H9 (cell line): ENCODE measurements at regions not wholly inside any gene's neighbourhood (a gene's known extent, or its start where the extent isn't known, plus 50 kb on each side); places are given as distances from the start of the nearest gene placed in this dataset.

Experiments
- DNase-seq: peaks from one replicate; pipeline ENCODE4 v3.0.0-alpha.2; 2017
- H2AFZ ChIP-seq: one replicate; pipeline ENCODE4 v1.6.1; 2013; ENCODE audit warnings: mild to moderate bottlenecking, low read length, control low read depth, moderate library complexity
- H2AK5ac ChIP-seq: 2 replicates; pipeline ENCODE4 v1.6.1; 2013; ENCODE audit warnings: low read length, control low read depth, mixed read lengths; ENCODE audit not compliant: insufficient read length
- H2BK120ac ChIP-seq: one replicate; pipeline ENCODE4 v1.6.1; 2013; ENCODE audit warnings: low read depth, mild to moderate bottlenecking, low read length, control low read depth, inconsistent platforms; ENCODE audit not compliant: poor library complexity, severe bottlenecking
- H2BK12ac ChIP-seq: 2 replicates; pipeline ENCODE4 v1.6.1; 2013; ENCODE audit warnings: low read length, control low read depth, mixed read lengths, low read depth; ENCODE audit not compliant: insufficient read length
- H2BK15ac ChIP-seq: 2 replicates; pipeline ENCODE4 v1.6.1; 2013; ENCODE audit warnings: low read depth, low read length, control low read depth
- H2BK20ac ChIP-seq: one replicate; pipeline ENCODE4 v1.6.1; 2013; ENCODE audit warnings: low read depth, mild to moderate bottlenecking, low read length, control low read depth, inconsistent platforms; ENCODE audit not compliant: poor library complexity, severe bottlenecking
- H2BK5ac ChIP-seq: 2 replicates; pipeline ENCODE4 v1.6.1; 2013; ENCODE audit warnings: low read length, control low read depth, mixed read lengths; ENCODE audit not compliant: insufficient read length
- H3K14ac ChIP-seq: 2 replicates; pipeline ENCODE4 v1.6.1; 2013; ENCODE audit warnings: low read length, control low read depth; ENCODE audit not compliant: insufficient read depth
- H3K18ac ChIP-seq: 2 replicates; pipeline ENCODE4 v1.6.1; 2013; ENCODE audit warnings: low read depth, mild to moderate bottlenecking, mixed read lengths, low read length, control low read depth; ENCODE audit not compliant: insufficient read length
- H3K23ac ChIP-seq: 2 replicates; pipeline ENCODE4 v1.6.1; 2013; ENCODE audit warnings: low read length, control low read depth, mixed read lengths, low read depth; ENCODE audit not compliant: insufficient read length
- H3K23me2 ChIP-seq: 2 replicates; pipeline ENCODE4 v1.6.1; 2013; ENCODE audit warnings: low read depth, mild to moderate bottlenecking, mixed read lengths, low read length, control low read depth; ENCODE audit not compliant: insufficient read length, poor library complexity, severe bottlenecking
- H3K27ac ChIP-seq: 2 replicates; pipeline ENCODE4 v1.5.1; 2013; ENCODE audit warnings: low read length, control low read depth, mixed read lengths, low read depth; ENCODE audit not compliant: insufficient read length
- H3K27me3 ChIP-seq: 2 replicates; pipeline ENCODE4 v1.6.1; 2013; ENCODE audit warnings: low read length, control low read depth, inconsistent platforms; ENCODE audit not compliant: insufficient read depth
- H3K4ac ChIP-seq: 2 replicates; pipeline ENCODE4 v1.6.1; 2013; ENCODE audit warnings: low read depth, mild to moderate bottlenecking, control low read depth, inconsistent platforms, low read length, moderate library complexity
- H3K4me1 ChIP-seq: 2 replicates; pipeline ENCODE4 v1.6.1; 2013; ENCODE audit warnings: low read length, control low read depth, inconsistent platforms; ENCODE audit not compliant: insufficient read depth
- H3K4me2 ChIP-seq: 2 replicates; pipeline ENCODE4 v1.6.1; 2013; ENCODE audit warnings: low read length, control low read depth, mixed read lengths; ENCODE audit not compliant: insufficient read length, insufficient read depth
- H3K56ac ChIP-seq: 2 replicates; pipeline ENCODE4 v1.6.1; 2013; ENCODE audit warnings: low read depth, mild to moderate bottlenecking, mixed read lengths, low read length, control low read depth; ENCODE audit not compliant: insufficient read length
- H3K79me1 ChIP-seq: 2 replicates; pipeline ENCODE4 v1.6.1; 2013; ENCODE audit warnings: low read depth, mild to moderate bottlenecking, moderate library complexity, low read length, control low read depth, inconsistent platforms; ENCODE audit not compliant: insufficient read depth, poor library complexity, severe bottlenecking
- H3K79me2 ChIP-seq: 2 replicates; pipeline ENCODE4 v1.6.1; 2013; ENCODE audit warnings: low read length, control low read depth, inconsistent platforms; ENCODE audit not compliant: insufficient read depth
- H3K9ac ChIP-seq: 2 replicates; pipeline ENCODE4 v1.6.1; 2013; ENCODE audit warnings: low read length, control low read depth, mixed read lengths; ENCODE audit not compliant: insufficient read length; ENCODE audit errors: extremely low read depth
- H3K9me3 ChIP-seq: one replicate; pipeline ENCODE4 v1.6.1; 2013; ENCODE audit warnings: low read depth, low read length, inconsistent platforms; ENCODE audit not compliant: control insufficient read depth
- H3T11ph ChIP-seq: one replicate; pipeline ENCODE4 v1.6.1; 2013; ENCODE audit warnings: mild to moderate bottlenecking, low read length, control low read depth, inconsistent platforms
- H4K20me1 ChIP-seq: one replicate; pipeline ENCODE4 v1.6.1; 2013; ENCODE audit not compliant: control insufficient read depth, insufficient read length, insufficient read depth
- H4K5ac ChIP-seq: 2 replicates; pipeline ENCODE4 v1.6.1; 2013; ENCODE audit warnings: low read depth, mild to moderate bottlenecking, mixed read lengths, low read length, control low read depth; ENCODE audit not compliant: insufficient read length
- H4K8ac ChIP-seq: replicated peaks from 2 replicates; pipeline ENCODE4 v1.6.1; 2013; ENCODE audit warnings: low read length, control low read depth, mixed read lengths, low read depth; ENCODE audit not compliant: insufficient read length
- H4K91ac ChIP-seq: 2 replicates; pipeline ENCODE4 v1.6.1; 2013; ENCODE audit warnings: low read depth, mild to moderate bottlenecking, moderate library complexity, mixed read lengths, low read length, control low read depth; ENCODE audit not compliant: insufficient read length
- H3K27ac Mint-ChIP-seq, 3 experiments: 2 replicates in 2 of 3; 3 replicates in 1 of 3; pipeline ENCODE4 v1.8.0; 2020 to 2021; ENCODE audit warnings: mixed read lengths in 3 of 3, mild to moderate bottlenecking in 1 of 3, moderate library complexity in 1 of 3
- H3K27me3 Mint-ChIP-seq: 2 replicates; pipeline ENCODE4 v1.8.0; 2021; ENCODE audit warnings: low read depth, mild to moderate bottlenecking, moderate library complexity, mixed read lengths
- H3K36me3 Mint-ChIP-seq, 3 experiments: 2 replicates in 2 of 3; 3 replicates in 1 of 3; pipeline ENCODE4 v1.8.0; 2020 to 2021; ENCODE audit warnings: low read depth in 3 of 3, mixed read lengths in 3 of 3; ENCODE audit not compliant: insufficient read depth in 1 of 3
- H3K4me1 Mint-ChIP-seq, 2 experiments: 2 replicates each; pipeline ENCODE4 v1.8.0; 2020; ENCODE audit warnings: mixed read lengths in 2 of 2
- H3K4me3 Mint-ChIP-seq, 2 experiments: 2 replicates in 1 of 2; 3 replicates in 1 of 2; pipeline ENCODE4 v1.8.0; 2020 to 2021; ENCODE audit warnings: mild to moderate bottlenecking in 2 of 2, mixed read lengths in 2 of 2, moderate library complexity in 1 of 2
- H3K9me3 Mint-ChIP-seq, 2 experiments: 2 replicates in 1 of 2; 3 replicates in 1 of 2; pipeline ENCODE4 v1.8.0; 2020; ENCODE audit warnings: mild to moderate bottlenecking in 2 of 2, mixed read lengths in 2 of 2, moderate library complexity in 1 of 2
- WGBS: extraction: QIAGEN DNeasy Blood & Tissue Kit; methylation state at CpG from one replicate; pipeline ENCODE4 v1.1.7; 2013; ENCODE audit warnings: missing lambda C conversion rate, low lambda C conversion rate, mixed read lengths; ENCODE audit not compliant: insufficient read length; ENCODE audit errors: extremely low coverage; 5-methylcytosine and 5-hydroxymethylcytosine counted together
- TF ChIP-seq, protein P1 (sequence below): fragments of 200-600 bp; sonication (generic); conservative IDR thresholded peaks from 3 replicates; pipeline ENCODE4 v1.8.0; 2021; ENCODE audit warnings: antibody characterized with exemption, mild to moderate bottlenecking

DNA sequence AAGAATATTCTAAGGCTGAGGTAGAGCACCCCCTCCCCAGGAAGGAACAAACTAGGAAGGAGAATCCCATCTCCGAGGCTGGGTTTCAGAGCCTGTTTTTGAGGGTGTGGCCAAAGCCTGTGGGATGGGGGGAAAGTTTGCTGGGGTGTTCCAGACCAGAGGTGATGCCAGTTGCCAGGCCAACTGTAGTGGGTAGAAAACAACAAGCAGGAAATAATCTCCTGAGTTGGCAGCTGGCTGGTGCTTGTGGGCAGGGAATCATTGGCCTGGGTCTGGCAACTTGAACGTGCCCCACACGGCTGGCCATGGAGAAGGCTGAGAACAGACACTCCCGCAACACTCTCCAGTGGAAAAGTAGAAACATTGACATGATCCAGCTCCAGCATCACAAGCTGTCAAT, 385.6 kb downstream of the ETS1 start:
- Histone ChIP-seq H3K18ac (no peak overlapping the region), H2BK120ac (no peak overlapping the region), H3K4me1 (no peaks in the 10 kb centered on the region), H2AK5ac (no peak overlapping the region), H4K91ac (no peak overlapping the region), H3K14ac (no peak overlapping the region; the same call in 1 of the 2 replicates), H3K56ac (no peak overlapping the region), H3K9ac (no peak overlapping the region), H3K4me2 (no peak overlapping the region), H3K9me3 (no peaks in the 10 kb centered on the region), H2AFZ (no peak overlapping the region), H3T11ph (no peak overlapping the region), H2BK12ac (no peak overlapping the region), H4K8ac (no peak overlapping the region), H4K5ac (no peak overlapping the region), H2BK5ac (no peak overlapping the region), H3K79me2 (no peaks in the 10 kb centered on the region), H3K23ac (no peak overlapping the region), H3K27me3 (no peaks in the 10 kb centered on the region), H4K20me1 (no peaks in the 10 kb centered on the region), H3K79me1 (no peaks in the 10 kb centered on the region), H3K4ac (no peak overlapping the region), H2BK20ac (no peak overlapping the region), H3K23me2 (no peaks in the 10 kb centered on the region), H2BK15ac (no peak overlapping the region), H3K27ac (no peak overlapping the region)
- H3K4me3 Mint-ChIP-seq: no peak overlapping the region
- no peak overlapping the region for H3K27ac Mint-ChIP-seq
- H3K36me3 Mint-ChIP-seq: no peaks in the 10 kb centered on the region
- H3K27me3 Mint-ChIP-seq: no peaks in the 10 kb centered on the region
- H3K4me1 Mint-ChIP-seq: no peaks in the 10 kb centered on the region
- DNase-seq: no peak
- WGBS: no CpG with 5 or more reads among the region's 4 CpGs
- no peaks in the 10 kb centered on the region; a peak in 1 of 5 replicates for H3K9me3 Mint-ChIP-seq
- TF ChIP-seq, protein P1, sequence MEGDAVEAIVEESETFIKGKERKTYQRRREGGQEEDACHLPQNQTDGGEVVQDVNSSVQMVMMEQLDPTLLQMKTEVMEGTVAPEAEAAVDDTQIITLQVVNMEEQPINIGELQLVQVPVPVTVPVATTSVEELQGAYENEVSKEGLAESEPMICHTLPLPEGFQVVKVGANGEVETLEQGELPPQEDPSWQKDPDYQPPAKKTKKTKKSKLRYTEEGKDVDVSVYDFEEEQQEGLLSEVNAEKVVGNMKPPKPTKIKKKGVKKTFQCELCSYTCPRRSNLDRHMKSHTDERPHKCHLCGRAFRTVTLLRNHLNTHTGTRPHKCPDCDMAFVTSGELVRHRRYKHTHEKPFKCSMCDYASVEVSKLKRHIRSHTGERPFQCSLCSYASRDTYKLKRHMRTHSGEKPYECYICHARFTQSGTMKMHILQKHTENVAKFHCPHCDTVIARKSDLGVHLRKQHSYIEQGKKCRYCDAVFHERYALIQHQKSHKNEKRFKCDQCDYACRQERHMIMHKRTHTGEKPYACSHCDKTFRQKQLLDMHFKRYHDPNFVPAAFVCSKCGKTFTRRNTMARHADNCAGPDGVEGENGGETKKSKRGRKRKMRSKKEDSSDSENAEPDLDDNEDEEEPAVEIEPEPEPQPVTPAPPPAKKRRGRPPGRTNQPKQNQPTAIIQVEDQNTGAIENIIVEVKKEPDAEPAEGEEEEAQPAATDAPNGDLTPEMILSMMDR: no peak
